Panc1 (cell line): ENCODE measurements at regions not wholly inside any gene's neighbourhood (a gene's known extent, or its start where the extent isn't known, plus 50 kb on each side); places are given as distances from the start of the nearest gene placed in this dataset.

ENCODE experiments used
- ATAC-seq: fragments of 200-7000 bp; cut with Tn5 transposase; 2 replicates; pipeline ENCODE4 v1.9.1; 2020; ENCODE audit warnings: mild to moderate bottlenecking, moderate library complexity
- BruUV-seq: library from RNA; stranded (reverse); fragments of 400-500 nt; replicated peaks from 2 replicates; lab custom pipeline; 2021; lab: Mats Ljungman, UMichigan
- CTCF ChIA-PET: fragments of 300-600 bp; sonication (Branson Sonifier 250); formaldehyde crosslinking; loops from one replicate; lab custom pipeline; 2022; ENCODE audit warnings: antibody characterized with exemption; lab: Charles Lee
- POLR2A ChIA-PET: fragments of 300-600 bp; sonication (Branson Sonifier 250); formaldehyde crosslinking; loops from one replicate; lab custom pipeline; 2022; ENCODE audit warnings: antibody characterized with exemption; lab: Charles Lee
- DNase-seq: peaks from one replicate; pipeline ENCODE4 v3.0.0-alpha.2; 2010; ENCODE audit warnings: low read depth, low spot score
- H3K27ac ChIP-seq: 2 replicates; pipeline ENCODE4 v1.5.1; 2011; ENCODE audit warnings: mild to moderate bottlenecking, low read length, inconsistent platforms
- H3K27me3 ChIP-seq: fragments of 200-500 bp; sonication (Bioruptor generic); 2 replicates; pipeline ENCODE4 v1.6.0; 2014; ENCODE audit warnings: low read length, inconsistent platforms; ENCODE audit not compliant: control insufficient read depth, insufficient read depth
- H3K36me3 ChIP-seq: fragments of 200-500 bp; sonication (Bioruptor generic); 2 replicates; pipeline ENCODE4 v1.5.1; 2014; ENCODE audit warnings: inconsistent platforms, mild to moderate bottlenecking, low read length, moderate library complexity; ENCODE audit not compliant: control insufficient read depth, insufficient read depth
- H3K4me1 ChIP-seq: 2 replicates; pipeline ENCODE4 v1.5.1; 2011; ENCODE audit warnings: inconsistent platforms, mild to moderate bottlenecking, low read length, moderate library complexity; ENCODE audit not compliant: control insufficient read depth, insufficient read depth
- H3K4me3 ChIP-seq, 2 experiments: 2 replicates each; pipeline ENCODE4 v1.5.1; 2011 to 2012; ENCODE audit warnings: low read depth in 2 of 2, low read length in 2 of 2, mild to moderate bottlenecking in 2 of 2, inconsistent platforms in 1 of 2, moderate library complexity in 1 of 2
- H3K9me3 ChIP-seq: fragments of 200-500 bp; sonication (Bioruptor generic); 2 replicates; pipeline ENCODE4 v1.5.1; 2014; ENCODE audit warnings: low read depth, mild to moderate bottlenecking, inconsistent platforms, low read length, moderate library complexity; ENCODE audit not compliant: control insufficient read depth, insufficient read depth
- POLR2AphosphoS5 ChIP-seq: IDR thresholded peaks from 2 replicates; pipeline ENCODE4 v1.6.1; 2012; ENCODE audit warnings: mild to moderate bottlenecking, low read depth, low read length, moderate library complexity
- SIN3A ChIP-seq: IDR thresholded peaks from 2 replicates; pipeline ENCODE4 v1.6.1; 2012; ENCODE audit warnings: low read depth, mild to moderate bottlenecking, low read length, moderate library complexity, borderline replicate concordance; ENCODE audit not compliant: insufficient read depth
- TCF7L2 ChIP-seq: IDR thresholded peaks from 2 replicates; pipeline ENCODE4 v1.6.1; 2011; ENCODE audit warnings: mild to moderate bottlenecking, low read depth, low read length, inconsistent platforms
- in situ Hi-C: cut with HindIII; loops from 2 replicates; pipeline ENCODE4 v1.10.0; 2016; ENCODE audit warnings: low sequenced_read_pairs, low pct_unique_long_range_greater_than_20kb
- intact Hi-C: fragments of 100-400 bp; cut with micrococcal nuclease; formaldehyde crosslinking; loops from one replicate; pipeline ENCODE4 v1.10.0; 2022; ENCODE audit not compliant: unreplicated experiment
- TF ChIP-seq, protein P1 (sequence below), 2 experiments: IDR thresholded peaks; 2 replicates each; pipeline ENCODE4 v1.6.1; 2011 to 2012; ENCODE audit warnings: low read depth in 2 of 2, control low read depth in 1 of 2, low read length in 1 of 2, mild to moderate bottlenecking in 1 of 2, moderate library complexity in 1 of 2; ENCODE audit not compliant: insufficient read depth in 1 of 2
- TF ChIP-seq, protein P2 (sequence below): fragments of 450-650 bp; IDR thresholded peaks from 2 replicates; pipeline ENCODE4 v1.5.1; 2017; ENCODE audit warnings: mild to moderate bottlenecking

DNA sequence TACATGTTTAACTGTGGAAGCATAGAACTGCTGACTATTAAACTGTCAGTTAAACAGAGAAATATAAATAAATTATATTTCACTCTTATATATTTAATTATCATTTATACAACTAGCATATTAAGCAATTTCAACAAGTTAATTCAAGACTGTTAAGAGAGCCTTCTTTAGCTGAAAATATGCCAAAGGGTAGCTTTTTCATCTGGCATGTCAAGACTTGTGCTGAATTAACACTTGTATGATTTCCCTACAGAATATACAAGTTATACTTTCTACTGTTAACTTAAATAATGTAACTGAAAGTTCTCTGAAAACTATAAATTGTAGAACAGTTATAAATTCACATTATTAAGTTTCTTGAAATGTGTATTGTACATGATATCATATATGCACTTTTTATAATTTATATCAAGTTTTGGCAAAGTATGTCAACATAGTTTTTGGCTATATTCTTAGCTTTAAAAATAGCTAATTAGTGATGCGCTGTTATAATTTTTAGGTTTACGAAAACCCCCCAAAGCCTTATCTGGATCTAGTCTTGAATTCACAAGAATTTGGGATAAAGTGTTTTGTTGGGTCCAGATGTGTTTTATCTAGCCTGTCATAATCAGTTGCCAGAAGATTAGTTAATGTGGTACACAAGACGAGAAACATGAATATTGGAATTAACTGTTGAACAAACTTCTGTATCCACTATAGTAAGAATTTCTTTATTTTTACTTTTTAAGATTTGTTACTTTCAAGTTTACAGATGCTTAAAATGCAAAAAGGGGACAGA lies 231.1 kb upstream of the FOXP2 start:
- H3K27me3 ChIP-seq: no peaks in the 10 kb centered on the region
- intact Hi-C loops (no loop called here), in situ Hi-C loops (no loop called here)
- no peaks in the 10 kb centered on the region for H3K36me3 ChIP-seq
- H3K4me1 ChIP-seq: no peaks in the 10 kb centered on the region
- no peak overlapping the region for H3K27ac ChIP-seq
- ATAC-seq (no peak), DNase-seq (no peak)
- ChIA-PET POLR2A (no interaction called here), CTCF (no interaction called here)
- no peak overlapping the region for H3K4me3 ChIP-seq
- H3K9me3 ChIP-seq: no peaks in the 10 kb centered on the region
- TF ChIP-seq, protein P1, sequence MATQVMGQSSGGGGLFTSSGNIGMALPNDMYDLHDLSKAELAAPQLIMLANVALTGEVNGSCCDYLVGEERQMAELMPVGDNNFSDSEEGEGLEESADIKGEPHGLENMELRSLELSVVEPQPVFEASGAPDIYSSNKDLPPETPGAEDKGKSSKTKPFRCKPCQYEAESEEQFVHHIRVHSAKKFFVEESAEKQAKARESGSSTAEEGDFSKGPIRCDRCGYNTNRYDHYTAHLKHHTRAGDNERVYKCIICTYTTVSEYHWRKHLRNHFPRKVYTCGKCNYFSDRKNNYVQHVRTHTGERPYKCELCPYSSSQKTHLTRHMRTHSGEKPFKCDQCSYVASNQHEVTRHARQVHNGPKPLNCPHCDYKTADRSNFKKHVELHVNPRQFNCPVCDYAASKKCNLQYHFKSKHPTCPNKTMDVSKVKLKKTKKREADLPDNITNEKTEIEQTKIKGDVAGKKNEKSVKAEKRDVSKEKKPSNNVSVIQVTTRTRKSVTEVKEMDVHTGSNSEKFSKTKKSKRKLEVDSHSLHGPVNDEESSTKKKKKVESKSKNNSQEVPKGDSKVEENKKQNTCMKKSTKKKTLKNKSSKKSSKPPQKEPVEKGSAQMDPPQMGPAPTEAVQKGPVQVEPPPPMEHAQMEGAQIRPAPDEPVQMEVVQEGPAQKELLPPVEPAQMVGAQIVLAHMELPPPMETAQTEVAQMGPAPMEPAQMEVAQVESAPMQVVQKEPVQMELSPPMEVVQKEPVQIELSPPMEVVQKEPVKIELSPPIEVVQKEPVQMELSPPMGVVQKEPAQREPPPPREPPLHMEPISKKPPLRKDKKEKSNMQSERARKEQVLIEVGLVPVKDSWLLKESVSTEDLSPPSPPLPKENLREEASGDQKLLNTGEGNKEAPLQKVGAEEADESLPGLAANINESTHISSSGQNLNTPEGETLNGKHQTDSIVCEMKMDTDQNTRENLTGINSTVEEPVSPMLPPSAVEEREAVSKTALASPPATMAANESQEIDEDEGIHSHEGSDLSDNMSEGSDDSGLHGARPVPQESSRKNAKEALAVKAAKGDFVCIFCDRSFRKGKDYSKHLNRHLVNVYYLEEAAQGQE (IDR thresholded peaks at IDR 0.05; ENCODE audit: insufficient read depth in 1 of 2, low read depth in 2 of 2, low read length in 1 of 2): no peak
- TF ChIP-seq SIN3A (no peak), POLR2AphosphoS5 (no peak), TCF7L2 (no peak)
- TF ChIP-seq, protein P2, sequence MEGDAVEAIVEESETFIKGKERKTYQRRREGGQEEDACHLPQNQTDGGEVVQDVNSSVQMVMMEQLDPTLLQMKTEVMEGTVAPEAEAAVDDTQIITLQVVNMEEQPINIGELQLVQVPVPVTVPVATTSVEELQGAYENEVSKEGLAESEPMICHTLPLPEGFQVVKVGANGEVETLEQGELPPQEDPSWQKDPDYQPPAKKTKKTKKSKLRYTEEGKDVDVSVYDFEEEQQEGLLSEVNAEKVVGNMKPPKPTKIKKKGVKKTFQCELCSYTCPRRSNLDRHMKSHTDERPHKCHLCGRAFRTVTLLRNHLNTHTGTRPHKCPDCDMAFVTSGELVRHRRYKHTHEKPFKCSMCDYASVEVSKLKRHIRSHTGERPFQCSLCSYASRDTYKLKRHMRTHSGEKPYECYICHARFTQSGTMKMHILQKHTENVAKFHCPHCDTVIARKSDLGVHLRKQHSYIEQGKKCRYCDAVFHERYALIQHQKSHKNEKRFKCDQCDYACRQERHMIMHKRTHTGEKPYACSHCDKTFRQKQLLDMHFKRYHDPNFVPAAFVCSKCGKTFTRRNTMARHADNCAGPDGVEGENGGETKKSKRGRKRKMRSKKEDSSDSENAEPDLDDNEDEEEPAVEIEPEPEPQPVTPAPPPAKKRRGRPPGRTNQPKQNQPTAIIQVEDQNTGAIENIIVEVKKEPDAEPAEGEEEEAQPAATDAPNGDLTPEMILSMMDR: no peak
- BruUV-seq: no TSS peak

DNA sequence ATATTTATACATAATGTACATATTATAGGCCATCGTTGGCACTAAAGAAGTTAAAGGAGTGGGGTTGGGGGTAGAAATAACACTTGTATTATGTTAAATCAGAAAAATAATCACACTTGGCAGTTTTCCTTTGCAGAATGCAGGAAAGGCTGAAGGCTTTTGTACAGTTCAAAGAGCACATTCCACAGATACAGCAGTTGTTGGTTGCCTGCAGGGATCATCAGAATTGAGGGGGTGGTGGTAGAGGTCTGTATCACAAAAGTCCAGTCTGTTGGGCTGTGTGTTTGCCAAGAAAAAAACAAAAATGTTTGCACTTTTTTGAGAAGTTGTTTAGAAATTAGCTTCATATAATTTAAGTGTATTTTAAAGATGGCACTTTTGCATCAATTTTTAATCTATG lies 231.8 kb upstream of the FOXP2 start:
- ChIA-PET POLR2A (no interaction called here), CTCF (no interaction called here)
- no peaks in the 10 kb centered on the region for H3K4me1 ChIP-seq
- H3K9me3 ChIP-seq: no peaks in the 10 kb centered on the region
- in situ Hi-C loops (no loop called here), intact Hi-C loops (no loop called here)
- no peaks in the 10 kb centered on the region for H3K36me3 ChIP-seq
- no peak overlapping the region for H3K4me3 ChIP-seq
- no TSS peak for BruUV-seq
- ATAC-seq (no peak), DNase-seq (no peak)
- H3K27ac ChIP-seq: no peak overlapping the region
- H3K27me3 ChIP-seq: no peaks in the 10 kb centered on the region
- no peak for TF ChIP-seq SIN3A

DNA sequence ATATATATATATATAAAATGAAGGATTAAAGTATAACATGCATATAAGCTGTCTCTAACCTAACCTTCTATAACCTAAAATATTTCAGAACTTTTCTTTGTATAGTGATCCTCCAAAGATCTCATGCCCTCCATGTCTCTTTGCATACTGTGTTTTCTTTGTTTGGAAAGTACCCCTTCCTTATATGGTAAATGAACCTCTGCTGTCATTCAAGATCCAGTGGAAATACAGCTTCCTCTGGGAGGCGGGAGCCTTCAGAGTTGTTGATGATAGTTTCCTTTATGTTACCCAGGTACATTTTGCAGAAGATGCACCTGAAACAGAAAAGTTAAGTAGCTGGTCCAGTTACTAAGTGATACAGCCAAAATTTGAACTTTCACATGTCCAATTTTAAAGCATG lies 233.3 kb upstream of the FOXP2 start:
- H3K27me3 ChIP-seq: no peaks in the 10 kb centered on the region
- BruUV-seq: no TSS peak
- intact Hi-C loops: no loop called here
- H3K4me3 ChIP-seq: no peak overlapping the region
- TF ChIP-seq POLR2AphosphoS5 (no peak), TCF7L2 (no peak), SIN3A (no peak)
- TF ChIP-seq, protein P1 (IDR thresholded peaks at IDR 0.05; ENCODE audit: insufficient read depth in 1 of 2, low read depth in 2 of 2, low read length in 1 of 2): no peak
- TF ChIP-seq, protein P2: no peak
- H3K36me3 ChIP-seq: no peaks in the 10 kb centered on the region
- in situ Hi-C loops: no loop called here
- no peaks in the 10 kb centered on the region for H3K4me1 ChIP-seq
- no peaks in the 10 kb centered on the region for H3K9me3 ChIP-seq
- no peak overlapping the region for H3K27ac ChIP-seq
- ChIA-PET POLR2A (no interaction called here), CTCF (no interaction called here)
- no peak for DNase-seq
- no peak for ATAC-seq
